ENCODE measurements at regions not wholly inside any gene's neighbourhood (a gene's known extent, or its start where the extent isn't known, plus 50 kb on each side); places are given as distances from the start of the nearest gene placed in this dataset.

- Mint-ChIP-seq H3K4me1 (no peaks in the 10 kb centered on the region), H3K9me3 (ENCODE audit: low read depth) (no peaks in the 10 kb centered on the region), H3K36me3 (ENCODE audit: low read depth) (no peaks in the 10 kb centered on the region), H3K27me3 (peaks cover 2% of the 10 kb centered on the region), H3K4me3 (no peak overlapping the region), H3K27ac (no peak overlapping the region)
- intact Hi-C loops (cut with DNase I, micrococcal nuclease), result no loop called here
- ChIA-PET CTCF (no interaction called here), POLR2A (no interaction called here)
- DNase-seq, result no peak
- ATAC-seq, result no peak
These were observed 93.6 kb downstream of the OTX2 start for GRCh38 chr14:56716705-56717104.

- ChIA-PET POLR2A (no interaction called here), CTCF (no interaction called here)
- intact Hi-C loops (cut with DNase I, micrococcal nuclease), result no loop called here
- Mint-ChIP-seq H3K36me3 (ENCODE audit: low read depth) (no peaks in the 10 kb centered on the region), H3K27ac (no peak overlapping the region), H3K4me1 (no peaks in the 10 kb centered on the region), H3K4me3 (no peak overlapping the region), H3K27me3 (peaks cover 2% of the 10 kb centered on the region), H3K9me3 (ENCODE audit: low read depth) (no peaks in the 10 kb centered on the region)
- ATAC-seq, result no peak
- no peak for DNase-seq
These were observed 94.3 kb downstream of the OTX2 start for GRCh38 chr14:56715938-56716337.

- Mint-ChIP-seq H3K9me3 (ENCODE audit: low read depth) (no peaks in the 10 kb centered on the region), H3K27ac (no peak overlapping the region), H3K36me3 (ENCODE audit: low read depth) (no peaks in the 10 kb centered on the region), H3K27me3 (peaks cover 18% of the 10 kb centered on the region), H3K4me1 (no peaks in the 10 kb centered on the region), H3K4me3 (no peak overlapping the region)
- ChIA-PET POLR2A (no interaction called here), CTCF (no interaction called here)
- no peak for DNase-seq
- no peak for ATAC-seq
- intact Hi-C loops (cut with DNase I, micrococcal nuclease), result no loop called here
These were observed 101.1 kb downstream of the OTX2 start for GRCh38 chr14:56709201-56709600.

- Mint-ChIP-seq H3K27ac (no peak overlapping the region), H3K27me3 (peaks cover 18% of the 10 kb centered on the region), H3K4me1 (no peaks in the 10 kb centered on the region), H3K36me3 (ENCODE audit: low read depth) (no peaks in the 10 kb centered on the region), H3K9me3 (ENCODE audit: low read depth) (no peaks in the 10 kb centered on the region), H3K4me3 (no peak overlapping the region)
- DNase-seq (no peak), ATAC-seq (no peak)
- ChIA-PET POLR2A (no interaction called here), CTCF (no interaction called here)
- intact Hi-C loops (cut with DNase I, micrococcal nuclease), result no loop called here
These were observed 101.6 kb downstream of the OTX2 start for GRCh38 chr14:56708704-56709103.

GRCh38 chr14:56703947-56704346 lies 106.3 kb downstream of the OTX2 start:
- Mint-ChIP-seq H3K9me3 (ENCODE audit: low read depth) (no peaks in the 10 kb centered on the region), H3K27ac (no peak overlapping the region), H3K36me3 (ENCODE audit: low read depth) (no peaks in the 10 kb centered on the region), H3K4me3 (no peak overlapping the region), H3K4me1 (no peaks in the 10 kb centered on the region), H3K27me3 (peaks cover 18% of the 10 kb centered on the region)
- DNase-seq (no peak), ATAC-seq (no peak)
- CTCF ChIA-PET, result no interaction called here
- POLR2A ChIA-PET, result no interaction called here
- intact Hi-C loops (cut with DNase I, micrococcal nuclease), result no loop called here

GRCh38 chr14:56702515-56702914 lies 107.8 kb downstream of the OTX2 start:
- ATAC-seq, result no peak

More at GRCh38 chr14:56702515-56702914, 107.8 kb downstream of the OTX2 start:
- Mint-ChIP-seq H3K27ac (no peak overlapping the region), H3K4me1 (no peaks in the 10 kb centered on the region), H3K27me3 (peaks cover 15% of the 10 kb centered on the region), H3K9me3 (ENCODE audit: low read depth) (no peaks in the 10 kb centered on the region), H3K4me3 (no peak overlapping the region), H3K36me3 (ENCODE audit: low read depth) (no peaks in the 10 kb centered on the region)
- ChIA-PET POLR2A (no interaction called here), CTCF (no interaction called here)
- DNase-seq, result no peak
- intact Hi-C loops (cut with DNase I, micrococcal nuclease), result no loop called here

All from activated CD4-positive, alpha-beta T cell treated with anti-CD3 and anti-CD28 coated beads for 36 hours (primary cell).